GM18498 (cell line): ENCODE measurements at regions not wholly inside any gene's neighbourhood (a gene's known extent, or its start where the extent isn't known, plus 50 kb on each side); places are given as distances from the start of the nearest gene placed in this dataset.
"Not testable (repeated sequence)": the region's sequence is repeated elsewhere in the genome, so short reads cannot be mapped to it uniquely, and the experiment has no call there.

Source experiments
- ATAC-seq: cut with Tn5 transposase; IDR thresholded peaks from one replicate; pipeline ENCODE4 v1.9.1; 2021; ENCODE audit warnings: mild to moderate bottlenecking, moderate library complexity; ENCODE audit not compliant: unreplicated experiment

DNA sequence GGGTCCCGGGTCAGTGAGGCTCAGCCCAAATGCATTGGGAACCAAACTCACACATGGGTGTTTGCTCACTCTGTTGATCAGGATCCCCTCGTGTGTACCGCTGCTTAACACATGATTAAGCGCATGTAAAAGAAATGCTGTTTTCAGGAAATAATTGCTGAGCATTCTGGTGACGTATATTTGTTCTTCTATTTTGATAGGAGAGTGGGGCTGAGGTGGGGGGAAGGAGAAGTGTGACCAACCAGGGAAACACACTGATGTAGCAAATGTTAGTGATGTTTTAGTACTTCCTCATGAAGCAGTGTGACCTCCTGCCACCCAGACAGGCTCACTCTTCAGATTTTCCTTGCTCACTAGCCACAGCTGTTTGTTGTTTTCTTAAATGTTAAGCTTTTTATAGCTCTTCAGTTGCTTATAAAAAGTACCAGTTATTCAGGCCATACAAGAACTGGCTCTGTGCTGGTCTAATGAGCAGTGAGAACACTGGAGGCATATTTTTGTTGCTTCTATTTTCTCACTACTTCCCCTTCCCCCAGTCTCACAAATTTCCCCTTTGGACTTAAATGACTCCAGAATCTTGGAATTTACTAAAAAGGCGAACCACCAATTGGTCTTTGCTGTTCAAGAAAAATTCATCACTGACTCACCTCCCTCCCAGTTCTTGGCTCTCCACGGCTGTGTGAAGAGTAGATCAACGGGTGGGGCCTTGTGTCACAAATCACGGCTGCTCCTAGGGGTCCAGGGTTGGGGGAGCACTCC, 79.2 kb upstream of the BACH2 start:
- ATAC-seq, result no peak

DNA sequence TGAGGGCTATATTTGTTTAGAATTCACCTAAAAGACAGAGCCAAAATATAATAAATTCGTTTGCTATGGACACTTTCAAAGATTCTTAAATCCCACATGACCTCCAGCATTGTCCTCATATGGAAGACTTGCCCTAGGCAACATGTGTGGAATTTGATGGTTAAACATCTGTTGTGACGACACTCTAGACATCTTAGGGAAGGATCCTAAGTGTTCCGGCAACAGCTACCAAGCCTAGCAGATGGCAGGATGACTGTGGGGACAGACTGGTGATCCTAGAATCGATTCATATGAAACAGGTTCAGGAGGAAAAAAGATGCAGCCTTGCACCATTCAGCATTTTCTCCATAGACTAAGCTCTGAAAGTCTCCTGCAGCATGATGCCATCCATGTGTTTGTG, 77.6 kb upstream of the BACH2 start:
- ATAC-seq, result no peak

DNA sequence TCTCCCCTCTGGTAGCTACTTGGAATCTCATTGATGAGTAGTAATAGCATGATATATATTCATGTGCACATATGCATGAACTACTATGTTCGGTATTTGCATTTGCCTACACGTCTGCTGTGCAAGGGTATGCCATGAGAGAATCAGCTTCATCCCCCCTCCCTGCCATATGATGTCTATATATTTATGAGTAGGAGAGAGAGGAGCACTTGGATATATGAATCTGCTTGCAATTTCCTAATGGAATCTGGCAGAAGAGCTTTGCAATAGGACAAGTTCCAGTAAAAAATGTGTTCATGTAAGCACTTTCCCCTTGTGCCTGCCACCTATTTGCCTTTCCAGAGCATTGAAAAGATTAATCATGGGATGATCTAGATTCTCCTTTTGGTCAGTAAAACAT, 76.2 kb upstream of the BACH2 start:
- ATAC-seq, result no peak

DNA sequence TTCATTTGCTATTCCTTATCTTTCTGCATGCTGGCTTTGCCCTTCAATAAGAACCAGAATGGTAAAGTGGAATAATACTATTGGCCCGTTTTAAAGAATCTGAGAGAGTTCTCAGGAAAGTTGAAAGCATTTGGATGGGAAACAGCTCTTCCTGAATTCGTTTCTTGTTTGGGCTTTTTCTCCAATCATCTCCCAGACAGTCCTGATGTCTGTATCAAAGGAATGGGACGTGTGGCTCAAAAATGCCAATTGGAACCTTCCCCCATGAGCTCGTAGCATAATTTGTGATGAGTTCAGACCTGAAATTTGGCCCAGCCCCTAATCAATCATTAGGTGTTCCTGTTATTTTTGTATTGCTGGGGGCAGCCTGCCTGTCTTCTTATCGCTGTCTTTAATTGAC, 75.8 kb upstream of the BACH2 start:
- no peak for ATAC-seq

DNA sequence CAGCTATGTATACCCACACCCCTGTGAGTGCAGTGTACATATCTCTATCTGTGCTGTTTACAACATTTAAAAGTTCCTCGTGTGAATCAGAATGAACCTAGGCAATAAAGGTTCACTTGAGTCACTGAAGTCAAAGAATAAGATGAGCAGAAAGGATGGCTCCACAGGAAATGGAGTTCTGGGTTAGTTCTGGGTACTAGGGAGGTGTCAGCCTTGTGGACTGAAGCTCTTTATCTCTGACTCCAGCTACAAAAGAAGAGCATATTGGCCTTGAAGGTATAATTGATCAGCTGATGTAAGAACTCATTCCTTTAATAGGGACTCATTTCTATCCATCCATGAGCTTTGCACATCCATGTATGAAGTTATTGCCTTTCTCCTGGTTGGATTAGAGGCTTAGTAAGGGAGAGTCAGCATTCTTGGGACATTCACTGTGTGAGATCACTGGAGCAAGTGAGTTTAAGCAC, 73.9 kb upstream of the BACH2 start:
- no peak for ATAC-seq

DNA sequence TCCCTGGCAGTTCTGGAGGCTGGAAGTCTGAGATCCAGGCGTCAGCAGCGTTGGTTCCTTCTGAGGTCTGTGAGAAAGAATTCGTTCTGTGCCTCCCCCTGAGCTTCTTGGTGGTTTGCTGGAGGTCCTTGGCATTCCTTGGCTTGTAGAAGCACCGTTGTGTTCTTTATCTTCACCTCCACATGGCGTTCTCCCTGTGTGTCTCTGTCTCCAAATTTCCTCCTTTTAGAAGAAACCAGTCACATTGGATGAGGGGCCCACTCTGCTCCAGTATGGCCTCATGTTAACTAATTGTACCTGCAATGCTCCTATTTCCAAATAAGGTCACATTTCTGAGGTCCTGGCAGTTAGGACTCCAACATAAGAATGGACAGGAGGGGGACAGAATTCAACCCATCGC, 73.0 kb upstream of the BACH2 start:
- ATAC-seq, result no peak

DNA sequence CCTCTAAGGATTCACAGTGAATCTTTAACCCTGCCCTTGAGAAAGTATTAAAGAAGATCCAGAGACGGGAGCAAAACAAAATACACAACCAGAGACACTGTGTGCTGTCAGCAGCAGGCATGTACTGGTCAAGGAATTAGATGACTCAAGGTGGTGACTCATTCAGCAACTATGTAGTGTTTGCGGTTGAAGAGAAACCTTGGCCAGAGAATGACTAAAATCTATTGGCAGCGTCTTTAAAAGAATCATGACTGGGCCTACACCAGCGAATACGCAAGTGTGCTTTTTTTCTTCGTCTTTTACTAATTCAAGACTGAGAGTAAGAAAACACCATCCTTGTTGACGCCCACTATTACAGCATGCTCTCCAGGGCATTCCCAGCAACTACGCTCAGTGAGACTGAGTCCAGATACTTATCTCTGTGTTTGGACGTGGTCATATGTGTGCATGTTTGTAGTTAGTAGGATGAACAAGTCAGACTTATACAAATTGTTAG, 72.4 kb upstream of the BACH2 start:
- ATAC-seq, result peak; percentile 100

DNA sequence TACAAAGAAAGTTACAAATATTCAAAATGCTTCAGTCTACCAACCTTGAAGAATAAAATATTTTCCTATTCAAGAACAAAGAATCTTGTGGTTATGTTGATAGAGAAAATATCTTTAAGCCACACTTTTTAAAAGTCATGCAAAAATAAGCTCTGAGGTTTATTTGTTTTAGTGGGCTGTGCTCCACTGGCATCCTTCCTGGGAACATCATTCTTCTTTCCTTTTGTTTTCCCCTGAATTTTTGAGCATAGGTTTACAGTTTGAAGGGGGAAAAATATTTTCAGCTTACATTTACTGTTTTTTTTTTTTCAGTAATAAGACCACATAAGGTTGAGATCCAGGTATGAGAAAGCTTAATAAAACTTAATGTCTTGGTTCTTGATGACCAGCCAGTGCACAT, 72.0 kb upstream of the BACH2 start:
- no peak for ATAC-seq

DNA sequence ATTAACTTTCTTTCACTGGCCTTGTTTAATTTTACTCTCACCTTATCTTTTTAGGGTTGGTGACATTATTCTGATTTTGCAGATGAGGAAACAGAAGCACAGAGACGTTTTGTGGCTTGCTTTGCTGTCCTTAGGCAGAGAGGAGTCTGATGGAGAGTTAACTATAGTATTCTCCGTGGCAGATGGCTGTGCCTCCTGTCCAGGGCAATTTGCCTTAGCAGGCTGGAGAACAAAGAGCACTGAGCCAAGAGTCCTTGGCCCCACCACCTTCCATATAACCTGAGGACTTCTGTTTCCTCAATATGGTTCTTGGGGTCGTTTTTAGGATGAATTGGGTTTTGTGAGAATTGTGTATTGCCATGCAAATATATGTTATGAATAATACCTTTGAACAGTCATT, 71.4 kb upstream of the BACH2 start:
- ATAC-seq, result no peak

DNA sequence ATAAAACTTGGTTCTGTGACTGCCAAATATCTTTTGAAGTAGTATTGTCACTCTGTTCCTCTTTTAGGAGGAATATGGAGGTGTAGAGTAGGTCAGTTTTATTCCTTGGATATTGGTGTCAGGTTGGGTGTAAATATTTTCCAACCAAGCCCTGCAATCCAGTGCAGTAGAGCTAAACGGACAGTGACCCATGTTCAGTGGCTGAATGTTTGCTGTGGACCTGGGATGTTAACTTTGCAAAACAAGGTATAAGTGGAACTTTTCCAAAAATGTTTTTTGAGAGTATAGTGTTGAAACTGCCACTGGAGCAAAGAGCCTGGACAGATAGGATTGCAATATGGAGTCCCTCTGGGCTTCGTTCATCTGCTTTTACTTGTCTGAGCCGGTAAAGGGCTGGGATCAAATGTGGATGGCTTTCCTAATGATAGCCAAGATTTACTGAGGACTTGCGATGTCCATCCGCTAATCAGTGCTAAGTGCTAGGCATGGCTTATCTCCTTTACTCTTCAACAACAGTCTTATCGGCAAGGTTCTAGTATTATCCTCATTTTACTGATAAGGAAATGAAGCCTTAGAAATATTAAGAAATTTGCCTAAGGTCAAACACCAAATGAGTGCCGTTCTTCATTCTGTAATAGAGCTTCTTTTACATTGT, 69.0 kb upstream of the BACH2 start:
- no peak for ATAC-seq

DNA sequence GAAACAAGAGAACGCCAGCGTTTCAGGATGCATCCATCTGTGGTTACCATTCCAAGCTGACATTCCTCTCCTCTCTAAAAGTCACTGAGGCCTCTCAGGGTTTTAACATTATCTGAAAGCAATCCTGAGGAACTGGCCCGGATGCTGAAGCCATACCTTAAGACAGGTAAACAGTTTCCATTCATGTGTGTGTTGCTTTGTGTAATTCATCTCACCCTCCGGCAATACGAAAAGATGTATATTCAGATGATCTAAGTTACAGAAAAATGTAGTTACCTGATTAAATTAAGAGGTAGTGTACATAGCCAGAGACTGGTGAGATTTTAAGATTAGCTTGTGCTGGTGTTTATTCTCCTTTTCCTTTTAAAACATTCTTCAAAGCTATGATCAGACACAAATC, 68.4 kb upstream of the BACH2 start:
- no peak for ATAC-seq

DNA sequence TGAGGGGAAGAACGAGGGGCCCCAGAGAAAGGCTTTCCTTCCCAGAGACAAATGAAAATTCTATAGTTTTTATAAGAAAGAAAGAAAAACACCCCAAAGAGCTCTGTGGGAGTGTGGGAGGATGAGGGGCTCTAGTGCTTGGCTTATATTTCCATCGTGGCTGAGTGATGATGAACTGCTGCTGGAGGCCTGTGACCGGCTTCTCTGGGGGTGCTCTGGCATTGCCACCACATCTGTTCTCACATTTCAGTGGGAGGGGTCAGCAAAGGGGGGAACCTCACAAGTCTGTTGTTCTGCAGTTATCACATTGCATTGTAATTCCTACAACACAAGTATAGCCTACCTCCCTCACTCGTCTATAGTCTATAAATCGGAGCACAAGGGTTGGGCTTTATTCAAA, 67.6 kb upstream of the BACH2 start:
- ATAC-seq, result no peak

DNA sequence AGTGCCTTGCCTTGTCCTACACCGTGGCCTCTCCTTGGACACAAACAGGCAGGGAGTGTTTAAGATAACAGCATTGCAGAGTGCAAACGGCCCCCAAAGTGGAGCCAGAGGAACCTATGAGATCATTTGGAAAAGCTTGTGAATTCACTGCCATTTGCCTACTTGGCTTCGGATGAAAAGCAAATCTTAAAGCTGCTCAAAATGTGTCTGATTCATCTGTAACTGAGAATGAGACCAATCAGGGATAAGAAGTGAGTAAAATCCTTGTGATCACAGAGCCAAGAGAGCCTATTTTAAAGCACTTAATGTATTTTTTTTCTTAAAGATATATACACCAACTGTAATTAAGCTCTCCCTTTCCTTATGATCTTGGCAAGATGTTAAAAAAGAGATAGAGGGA, 65.7 kb upstream of the BACH2 start:
- no peak for ATAC-seq

DNA sequence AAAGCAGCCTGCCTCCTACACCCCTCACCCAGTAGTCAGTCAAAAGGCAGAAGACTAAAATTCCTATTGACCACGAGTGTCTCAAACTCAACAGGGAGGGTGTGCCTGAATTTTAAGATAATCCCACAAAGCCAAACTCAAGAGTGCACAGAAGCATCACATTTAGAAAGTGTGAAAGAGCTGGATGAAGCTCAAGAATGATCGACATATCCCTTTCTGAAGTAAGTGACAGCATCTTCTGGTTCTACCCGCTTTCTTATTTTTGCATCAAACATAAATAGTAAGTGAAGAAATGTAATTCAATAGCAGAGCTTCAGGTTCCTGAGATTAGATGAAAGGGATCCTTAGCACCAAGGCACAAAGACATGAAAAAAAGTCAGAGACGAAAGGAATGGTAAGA, 64.5 kb upstream of the BACH2 start:
- ATAC-seq, result no peak

DNA sequence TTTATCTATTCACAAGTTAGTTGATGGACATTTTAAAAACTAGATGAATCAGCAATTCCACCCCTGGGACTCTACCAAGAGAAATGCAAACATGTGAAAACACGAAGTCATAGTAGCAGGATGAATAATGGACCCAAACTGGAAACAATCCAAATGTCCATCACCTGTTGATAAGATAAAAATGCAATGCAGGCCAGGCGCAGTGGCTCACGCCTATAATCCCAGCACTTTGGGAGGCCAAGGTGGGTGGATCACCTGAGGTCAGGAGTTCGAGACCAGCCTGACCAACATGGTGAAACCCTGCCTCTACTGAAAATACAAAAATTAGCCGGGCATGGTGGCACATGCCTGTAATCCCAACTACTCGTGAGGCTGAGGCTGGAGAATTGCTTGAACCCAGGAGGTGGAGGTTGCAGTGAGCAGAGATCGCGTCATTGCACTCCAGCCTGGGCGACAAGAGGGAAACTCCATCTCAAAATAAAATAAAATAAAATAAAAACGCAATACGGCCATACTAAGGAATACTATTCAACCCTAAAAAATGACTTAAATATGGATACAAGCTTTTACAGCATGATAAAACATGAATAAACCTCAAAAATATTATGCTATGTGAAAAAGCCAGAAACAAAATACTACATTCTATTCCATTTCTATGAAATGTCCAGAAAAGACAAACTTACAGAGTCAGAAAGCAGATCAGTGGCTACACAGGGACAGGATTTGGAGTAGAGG, 61.6 kb upstream of the BACH2 start:
- ATAC-seq, result not testable (repeated sequence)

DNA sequence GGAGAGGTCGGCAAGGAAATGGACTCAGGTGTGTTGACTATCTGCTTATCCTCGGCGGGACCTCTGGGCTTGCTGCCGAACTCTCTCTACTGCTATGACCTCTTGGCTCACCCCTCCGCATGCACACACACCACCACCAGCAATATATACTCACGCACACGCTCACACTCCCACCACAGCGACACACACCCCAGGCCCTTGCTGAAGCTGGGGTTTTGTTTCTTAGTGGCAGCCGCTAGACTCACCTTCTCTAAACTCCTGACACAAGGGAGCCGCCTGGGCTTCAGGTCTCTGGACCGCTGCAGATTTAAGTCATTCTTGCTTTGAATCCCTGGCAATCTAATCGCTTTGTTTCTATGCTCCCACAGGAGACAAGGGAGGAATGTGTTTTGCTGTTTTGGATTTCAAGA, 59.4 kb upstream of the BACH2 start:
- no peak for ATAC-seq

DNA sequence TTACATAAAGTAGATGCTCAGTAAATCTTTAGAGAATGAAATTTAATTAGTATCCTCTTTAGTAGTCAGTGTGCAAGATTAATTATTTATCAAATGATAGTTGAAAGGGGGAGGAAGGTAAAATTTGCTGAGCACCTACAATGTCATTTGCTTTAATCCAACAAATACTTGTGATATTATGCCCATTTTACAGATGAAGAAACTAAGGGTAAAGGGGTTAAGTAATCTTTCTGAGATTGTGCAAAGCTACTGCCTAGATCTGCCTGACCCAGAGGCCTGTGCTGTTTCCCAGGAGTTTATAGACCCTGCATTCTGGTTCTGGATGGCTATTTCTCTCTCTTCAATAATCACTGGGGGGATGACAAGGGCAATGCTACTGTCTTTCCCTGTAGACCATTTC, 58.3 kb upstream of the BACH2 start:
- no peak for ATAC-seq

DNA sequence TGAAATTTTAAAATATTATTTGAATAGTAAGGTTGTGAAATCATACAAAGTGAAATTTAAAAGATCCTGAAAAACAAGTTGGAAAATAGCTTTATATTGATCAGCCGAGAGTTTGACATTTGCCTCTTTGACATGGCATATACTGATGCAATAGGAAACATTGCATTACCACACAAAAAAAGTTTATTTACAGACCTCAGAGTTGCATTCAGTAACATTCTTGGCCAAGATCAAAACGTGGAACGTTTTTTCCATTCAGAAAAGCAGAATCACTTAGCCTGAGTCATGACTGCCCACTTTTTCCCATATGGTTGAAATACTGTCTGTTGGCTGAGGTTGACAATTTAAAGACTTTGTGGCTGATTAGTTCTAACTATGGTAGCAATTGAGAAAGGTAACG, 55.1 kb upstream of the BACH2 start:
- no peak for ATAC-seq

DNA sequence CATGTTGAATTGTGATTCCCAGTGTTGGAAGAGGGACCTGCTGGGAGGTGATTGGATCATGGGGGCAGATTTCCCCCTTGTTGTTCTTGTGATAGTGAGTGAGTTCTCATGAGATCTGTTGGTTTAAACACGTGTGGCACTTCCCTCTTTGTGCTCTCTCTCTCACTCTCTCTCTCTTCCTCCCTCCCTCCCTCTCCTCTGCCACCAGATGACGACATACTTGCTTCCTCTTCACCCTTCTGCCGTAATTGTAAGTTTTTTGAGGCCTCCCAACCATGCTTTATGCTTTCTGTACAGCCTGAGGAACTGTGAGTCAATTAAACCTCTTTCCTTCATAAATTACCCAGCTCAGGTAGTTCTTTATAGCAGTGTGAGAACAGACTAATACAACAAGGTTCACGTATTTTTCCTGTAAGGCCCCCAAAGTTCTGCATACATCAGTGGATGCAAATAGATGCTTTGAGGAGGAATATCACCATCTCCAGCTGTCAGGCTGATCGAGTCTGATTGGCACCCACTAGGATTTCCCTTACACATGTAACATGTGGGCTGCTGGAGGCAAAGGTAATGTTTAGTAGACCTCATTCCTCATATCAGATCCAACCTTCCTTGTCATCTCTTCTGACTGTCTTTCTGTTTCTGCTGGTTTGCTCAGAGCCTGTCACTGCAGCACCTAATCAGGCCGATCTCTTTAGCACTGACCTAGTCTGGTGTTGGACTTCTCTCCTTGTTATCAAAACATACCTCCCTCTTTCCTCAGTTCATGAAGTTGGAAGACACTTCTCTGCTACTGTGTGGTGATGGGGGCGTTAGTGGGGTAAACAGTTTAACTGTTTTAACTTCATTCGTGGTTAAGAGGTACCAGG, 54.3 kb upstream of the BACH2 start:
- ATAC-seq, result no peak

DNA sequence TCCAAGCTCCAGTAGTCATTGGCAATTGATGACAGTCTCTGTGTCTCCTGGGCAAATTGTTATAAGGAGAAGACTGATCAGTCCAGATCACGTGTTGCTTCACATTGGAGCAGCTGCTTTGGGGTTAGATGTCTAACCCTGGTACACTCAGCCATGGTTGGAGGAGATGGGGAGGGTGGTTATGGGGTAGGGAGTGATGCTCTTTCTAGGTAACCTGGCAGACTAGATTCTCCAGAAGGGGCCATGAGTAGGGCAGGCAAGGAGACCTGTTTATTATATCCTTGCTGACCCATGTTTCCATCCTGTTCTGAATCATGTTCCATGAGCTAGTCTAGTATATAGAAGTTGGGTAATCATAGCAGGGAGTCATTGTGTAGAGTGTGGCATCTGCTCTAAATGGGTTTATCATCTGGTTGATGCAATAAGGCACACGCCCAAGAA, 50.8 kb upstream of the BACH2 start:
- no peak for ATAC-seq

DNA sequence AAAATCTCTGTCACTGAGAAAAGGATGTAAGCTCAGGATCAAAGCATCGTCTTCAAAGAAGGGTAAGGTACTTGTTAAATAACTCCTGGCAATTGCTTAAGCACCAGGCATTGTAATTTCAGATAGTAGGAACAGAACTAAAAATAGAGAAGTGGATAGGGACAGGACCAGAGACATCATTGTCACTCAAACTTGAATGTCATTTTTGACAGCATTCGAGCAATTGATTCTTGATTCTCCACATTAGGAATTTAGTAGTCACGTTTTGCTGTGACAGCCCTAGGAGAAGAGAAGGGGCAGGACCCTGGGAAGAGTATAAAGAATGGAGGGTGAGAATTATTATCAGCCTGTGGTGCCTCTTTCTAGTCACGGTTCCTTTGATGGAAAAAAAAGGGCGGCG, 50.1 kb upstream of the BACH2 start:
- ATAC-seq, result no peak
